HL-60 (cell line): ENCODE measurements at regions not wholly inside any gene's neighbourhood (a gene's known extent, or its start where the extent isn't known, plus 50 kb on each side); places are given as distances from the start of the nearest gene placed in this dataset.

Experiments used
- CTCF ChIP-seq: IDR thresholded peaks from one replicate; pipeline ENCODE4 v1.5.1; 2011; ENCODE audit warnings: low read length, control low read depth, inconsistent platforms; ENCODE audit not compliant: insufficient read depth
- GABPA ChIP-seq: IDR thresholded peaks from 2 replicates; pipeline ENCODE4 v1.6.1; 2012; ENCODE audit warnings: low read depth
- POLR2AphosphoS5 ChIP-seq: IDR thresholded peaks from 2 replicates; pipeline ENCODE4 v1.6.1; 2012; ENCODE audit warnings: low read depth
- REST ChIP-seq: IDR thresholded peaks from 2 replicates; pipeline ENCODE4 v1.6.1; 2012; ENCODE audit warnings: low read depth; ENCODE audit not compliant: insufficient replicate concordance

GRCh38 chr5:110918683-110919082, 152.8 kb upstream of the TSLP start:
- TF ChIP-seq CTCF (no peak), POLR2AphosphoS5 (no peak), REST (no peak), GABPA (no peak)
